Activated naive CD4-positive, alpha-beta T cell treated with anti-CD3 and anti-CD28 coated beads, Interleukin-2, amount 50 U/mL, for 24 hours (primary cell): ENCODE measurements at regions not wholly inside any gene's neighbourhood (a gene's known extent, or its start where the extent isn't known, plus 50 kb on each side); places are given as distances from the start of the nearest gene placed in this dataset.
"Not testable (repeated sequence)": the region's sequence is repeated elsewhere in the genome, so short reads cannot be mapped to it uniquely, and the experiment has no call there.

Experiments used
- H3K27ac Mint-ChIP-seq: one replicate; pipeline ENCODE4 v1.8.0; 2021; ENCODE audit warnings: mild to moderate bottlenecking, mixed read lengths
- H3K27me3 Mint-ChIP-seq: one replicate; pipeline ENCODE4 v1.8.0; 2021; ENCODE audit warnings: mixed read lengths
- H3K36me3 Mint-ChIP-seq: one replicate; pipeline ENCODE4 v1.8.0; 2021; ENCODE audit warnings: mixed read lengths
- H3K4me1 Mint-ChIP-seq: one replicate; pipeline ENCODE4 v1.8.0; 2021; ENCODE audit warnings: mixed read lengths
- H3K4me3 Mint-ChIP-seq: one replicate; pipeline ENCODE4 v1.8.0; 2021; ENCODE audit warnings: mild to moderate bottlenecking, mixed read lengths
- H3K9me3 Mint-ChIP-seq: one replicate; pipeline ENCODE4 v1.8.0; 2021; ENCODE audit warnings: mixed read lengths

- H3K9me3 Mint-ChIP-seq = no peaks in the 10 kb centered on the region
- H3K36me3 Mint-ChIP-seq = no peaks in the 10 kb centered on the region
- no peak overlapping the region for H3K27ac Mint-ChIP-seq
- no peak overlapping the region for H3K4me3 Mint-ChIP-seq
- H3K27me3 Mint-ChIP-seq = no peaks in the 10 kb centered on the region
- H3K4me1 Mint-ChIP-seq = no peaks in the 10 kb centered on the region
Measured at GRCh38 chr14:43012817-43013216, 1406.1 kb downstream of the LRFN5 start.

GRCh38 chr14:43005807-43006206, 1399.1 kb downstream of the LRFN5 start:
- Mint-ChIP-seq H3K27me3 (no peaks in the 10 kb centered on the region), H3K4me1 (no peaks in the 10 kb centered on the region), H3K4me3 (no peak overlapping the region), H3K36me3 (no peaks in the 10 kb centered on the region), H3K27ac (no peak overlapping the region), H3K9me3 (peaks cover 19% of the 10 kb centered on the region)

- Mint-ChIP-seq H3K27me3 (no peaks in the 10 kb centered on the region), H3K4me3 (no peak overlapping the region), H3K27ac (no peak overlapping the region), H3K36me3 (no peaks in the 10 kb centered on the region), H3K9me3 (peaks cover 24% of the 10 kb centered on the region), H3K4me1 (no peaks in the 10 kb centered on the region)
Measured at GRCh38 chr14:43003845-43004244, 1397.2 kb downstream of the LRFN5 start.

GRCh38 chr14:43001731-43002130, 1395.1 kb downstream of the LRFN5 start:
- no peaks in the 10 kb centered on the region for H3K27me3 Mint-ChIP-seq
- H3K9me3 Mint-ChIP-seq = peaks cover 24% of the 10 kb centered on the region
- H3K36me3 Mint-ChIP-seq = no peaks in the 10 kb centered on the region
- no peak overlapping the region for H3K4me3 Mint-ChIP-seq
- no peaks in the 10 kb centered on the region for H3K4me1 Mint-ChIP-seq
- H3K27ac Mint-ChIP-seq = no peak overlapping the region

GRCh38 chr14:42994051-42994736, 1387.5 kb downstream of the LRFN5 start:
- H3K4me3 Mint-ChIP-seq = no peak overlapping the region
- no peaks in the 10 kb centered on the region for H3K36me3 Mint-ChIP-seq
- no peak overlapping the region for H3K27ac Mint-ChIP-seq
- H3K4me1 Mint-ChIP-seq = no peaks in the 10 kb centered on the region
- no peaks in the 10 kb centered on the region for H3K9me3 Mint-ChIP-seq
- no peaks in the 10 kb centered on the region for H3K27me3 Mint-ChIP-seq

GRCh38 chr14:42992930-42993329, 1386.3 kb downstream of the LRFN5 start:
- H3K9me3 Mint-ChIP-seq = no peaks in the 10 kb centered on the region
- H3K36me3 Mint-ChIP-seq = no peaks in the 10 kb centered on the region
- H3K27me3 Mint-ChIP-seq = no peaks in the 10 kb centered on the region
- no peaks in the 10 kb centered on the region for H3K4me1 Mint-ChIP-seq
- H3K4me3 Mint-ChIP-seq = no peak overlapping the region
- H3K27ac Mint-ChIP-seq = no peak overlapping the region

GRCh38 chr14:42980419-42980818, 1373.7 kb downstream of the LRFN5 start:
- H3K27ac Mint-ChIP-seq = no peak overlapping the region
- H3K36me3 Mint-ChIP-seq = no peaks in the 10 kb centered on the region
- no peaks in the 10 kb centered on the region for H3K4me1 Mint-ChIP-seq
- no peaks in the 10 kb centered on the region for H3K27me3 Mint-ChIP-seq
- no peak overlapping the region for H3K4me3 Mint-ChIP-seq
- H3K9me3 Mint-ChIP-seq = peaks cover 11% of the 10 kb centered on the region

- H3K4me1 Mint-ChIP-seq = not testable (repeated sequence)
Measured at GRCh38 chr14:42973171-42973570, 1366.5 kb downstream of the LRFN5 start.

GRCh38 chr14:42965512-42965911, 1358.8 kb downstream of the LRFN5 start:
- no peaks in the 10 kb centered on the region for H3K9me3 Mint-ChIP-seq
- no peak overlapping the region for H3K4me3 Mint-ChIP-seq
- H3K36me3 Mint-ChIP-seq = no peaks in the 10 kb centered on the region
- H3K27me3 Mint-ChIP-seq = no peaks in the 10 kb centered on the region
- no peak overlapping the region for H3K27ac Mint-ChIP-seq
- no peaks in the 10 kb centered on the region for H3K4me1 Mint-ChIP-seq

More at GRCh38 chr14:42973171-42973570, 1366.5 kb downstream of the LRFN5 start:
- not testable (repeated sequence) for H3K27ac Mint-ChIP-seq, H3K36me3 Mint-ChIP-seq, H3K9me3 Mint-ChIP-seq, H3K27me3 Mint-ChIP-seq, H3K4me3 Mint-ChIP-seq

GRCh38 chr14:42961509-42961908, 1354.8 kb downstream of the LRFN5 start:
- Mint-ChIP-seq H3K27ac (no peak overlapping the region), H3K4me1 (no peaks in the 10 kb centered on the region), H3K4me3 (no peak overlapping the region), H3K27me3 (no peaks in the 10 kb centered on the region), H3K9me3 (no peaks in the 10 kb centered on the region), H3K36me3 (no peaks in the 10 kb centered on the region)

GRCh38 chr14:42950363-42950762, 1343.7 kb downstream of the LRFN5 start:
- H3K4me1 Mint-ChIP-seq = no peaks in the 10 kb centered on the region
- H3K27ac Mint-ChIP-seq = no peak overlapping the region
- H3K27me3 Mint-ChIP-seq = no peaks in the 10 kb centered on the region
- no peaks in the 10 kb centered on the region for H3K36me3 Mint-ChIP-seq
- H3K9me3 Mint-ChIP-seq = peaks cover 5% of the 10 kb centered on the region
- no peak overlapping the region for H3K4me3 Mint-ChIP-seq

- Mint-ChIP-seq H3K4me1 (no peaks in the 10 kb centered on the region), H3K9me3 (peaks cover 5% of the 10 kb centered on the region), H3K4me3 (no peak overlapping the region), H3K27me3 (no peaks in the 10 kb centered on the region), H3K36me3 (no peaks in the 10 kb centered on the region), H3K27ac (no peak overlapping the region)
Measured at GRCh38 chr14:42947991-42948390, 1341.3 kb downstream of the LRFN5 start.

GRCh38 chr14:42944284-42944683, 1337.6 kb downstream of the LRFN5 start:
- no peaks in the 10 kb centered on the region for H3K9me3 Mint-ChIP-seq
- H3K36me3 Mint-ChIP-seq = no peaks in the 10 kb centered on the region
- H3K4me1 Mint-ChIP-seq = no peaks in the 10 kb centered on the region

GRCh38 chr14:42931308-42931707, 1324.6 kb downstream of the LRFN5 start:
- no peak overlapping the region for H3K27ac Mint-ChIP-seq
- no peak overlapping the region for H3K4me3 Mint-ChIP-seq
- no peaks in the 10 kb centered on the region for H3K9me3 Mint-ChIP-seq
- no peaks in the 10 kb centered on the region for H3K4me1 Mint-ChIP-seq
- no peaks in the 10 kb centered on the region for H3K27me3 Mint-ChIP-seq
- no peaks in the 10 kb centered on the region for H3K36me3 Mint-ChIP-seq

More at GRCh38 chr14:42944284-42944683, 1337.6 kb downstream of the LRFN5 start:
- no peaks in the 10 kb centered on the region for H3K27me3 Mint-ChIP-seq
- no peak overlapping the region for H3K27ac Mint-ChIP-seq
- no peak overlapping the region for H3K4me3 Mint-ChIP-seq

GRCh38 chr14:42929806-42930480, 1323.3 kb downstream of the LRFN5 start:
- no peaks in the 10 kb centered on the region for H3K4me1 Mint-ChIP-seq
- no peaks in the 10 kb centered on the region for H3K36me3 Mint-ChIP-seq
- H3K27ac Mint-ChIP-seq = no peak overlapping the region
- H3K9me3 Mint-ChIP-seq = peaks cover 6% of the 10 kb centered on the region
- H3K27me3 Mint-ChIP-seq = no peaks in the 10 kb centered on the region
- no peak overlapping the region for H3K4me3 Mint-ChIP-seq

GRCh38 chr14:42927313-42927712, 1320.6 kb downstream of the LRFN5 start:
- Mint-ChIP-seq H3K4me3 (no peak overlapping the region), H3K36me3 (no peaks in the 10 kb centered on the region), H3K9me3 (peaks cover 6% of the 10 kb centered on the region), H3K27me3 (no peaks in the 10 kb centered on the region), H3K4me1 (no peaks in the 10 kb centered on the region), H3K27ac (no peak overlapping the region)
